LNCaP clone FGC (cell line): ENCODE measurements at regions not wholly inside any gene's neighbourhood (a gene's known extent, or its start where the extent isn't known, plus 50 kb on each side); places are given as distances from the start of the nearest gene placed in this dataset.

Experiments used
- DNase-seq: peaks from one replicate; pipeline ENCODE4 v3.0.0-alpha.2; 2011; ENCODE audit warnings: low read depth
- H3K4me3 ChIP-seq: 2 replicates; pipeline ENCODE4 v1.5.1; 2011; ENCODE audit warnings: mild to moderate bottlenecking, low read depth, low read length, control low read depth
- CTCF ChIP-seq: IDR thresholded peaks from 2 replicates; pipeline ENCODE4 v1.5.1; 2012; ENCODE audit warnings: mild to moderate bottlenecking; ENCODE audit not compliant: control insufficient read depth, insufficient read depth; ENCODE audit errors: extremely low read depth

DNA sequence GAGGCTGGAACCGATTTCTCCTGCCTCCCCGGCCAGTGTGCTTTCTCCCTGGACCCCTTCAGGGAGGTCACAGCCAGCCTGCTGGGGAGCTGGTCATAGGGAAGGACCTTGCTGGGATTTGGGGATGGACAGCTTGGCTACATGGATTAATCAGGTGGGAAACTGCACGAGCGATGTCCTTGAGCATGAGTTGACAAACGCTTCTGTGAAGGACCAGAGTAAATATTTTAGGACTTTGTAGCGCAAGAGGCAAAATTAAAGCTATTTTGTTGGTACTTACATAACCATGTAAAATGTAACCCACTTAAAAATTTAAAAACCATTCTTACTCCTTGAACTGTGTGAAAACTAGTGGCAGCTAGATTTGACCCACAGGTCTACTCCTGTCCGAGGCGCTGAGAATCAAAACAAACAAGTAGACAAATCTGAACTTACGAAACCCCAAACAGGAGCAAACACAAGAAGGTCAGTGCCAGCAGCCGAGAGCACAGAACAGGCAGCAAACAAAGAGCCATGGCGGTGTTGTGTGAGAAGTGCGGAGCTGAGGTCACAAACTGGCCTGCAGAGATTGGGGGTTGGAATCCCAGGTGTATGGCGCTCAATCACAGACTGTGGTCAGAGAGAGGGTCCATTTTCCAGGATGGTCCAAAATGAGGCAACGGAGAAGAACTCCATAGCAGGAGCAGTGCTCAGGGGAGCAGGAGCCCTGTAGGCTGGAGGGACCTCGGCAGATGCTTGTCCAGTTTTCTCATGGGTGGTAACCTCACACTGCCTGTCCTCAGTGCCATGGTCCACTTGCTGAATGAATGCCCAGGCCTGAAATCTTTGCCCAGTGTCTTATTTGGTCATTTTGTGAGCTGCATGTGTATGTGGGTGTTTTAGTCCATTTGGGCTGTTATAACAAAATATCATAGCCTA, 79.2 kb upstream of the CLMN start:
- H3K4me3 ChIP-seq = no peak overlapping the region
- TF ChIP-seq CTCF = no peak
- no peak for DNase-seq

DNA sequence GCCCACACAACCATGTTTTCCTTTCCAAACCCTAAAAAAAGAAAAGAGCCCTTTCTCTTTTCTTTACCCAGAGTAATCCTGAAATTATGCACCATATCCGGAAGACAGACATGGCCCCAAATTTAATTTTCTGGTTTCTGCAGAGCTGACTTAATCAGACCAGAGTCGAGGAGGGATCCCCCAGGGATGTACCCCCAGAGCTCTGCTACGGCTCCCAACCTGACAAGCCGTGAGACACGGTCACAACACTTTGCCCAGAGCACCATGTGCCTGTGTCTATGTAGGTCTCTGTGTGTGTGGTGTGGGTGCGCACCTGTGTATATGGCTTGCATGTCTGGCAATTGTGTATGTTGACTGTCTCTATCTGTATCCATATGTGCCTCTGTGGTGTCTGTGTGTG, 77.6 kb upstream of the CLMN start:
- no peak for TF ChIP-seq CTCF
- no peak overlapping the region for H3K4me3 ChIP-seq
- DNase-seq = no peak

GRCh38 chr14:95396221-95396620, 76.5 kb upstream of the CLMN start:
- DNase-seq = no peak
- TF ChIP-seq CTCF = no peak

GRCh38 chr14:95395098-95395737, 75.5 kb upstream of the CLMN start:
- no peak overlapping the region for H3K4me3 ChIP-seq
- no peak for TF ChIP-seq CTCF
- DNase-seq = no peak

More at GRCh38 chr14:95396221-95396620, 76.5 kb upstream of the CLMN start:
- H3K4me3 ChIP-seq = no peak overlapping the region

GRCh38 chr14:95394297-95395097, 74.8 kb upstream of the CLMN start:
- TF ChIP-seq CTCF = no peak
- no peak overlapping the region for H3K4me3 ChIP-seq
- no peak for DNase-seq

GRCh38 chr14:95392841-95393240, 73.1 kb upstream of the CLMN start:
- TF ChIP-seq CTCF = no peak
- no peak overlapping the region for H3K4me3 ChIP-seq
- no peak for DNase-seq
